ENCODE measurements at regions not wholly inside any gene's neighbourhood (a gene's known extent, or its start where the extent isn't known, plus 50 kb on each side); places are given as distances from the start of the nearest gene placed in this dataset.
"Not testable (repeated sequence)": the region's sequence is repeated elsewhere in the genome, so short reads cannot be mapped to it uniquely, and the experiment has no call there.

DNA sequence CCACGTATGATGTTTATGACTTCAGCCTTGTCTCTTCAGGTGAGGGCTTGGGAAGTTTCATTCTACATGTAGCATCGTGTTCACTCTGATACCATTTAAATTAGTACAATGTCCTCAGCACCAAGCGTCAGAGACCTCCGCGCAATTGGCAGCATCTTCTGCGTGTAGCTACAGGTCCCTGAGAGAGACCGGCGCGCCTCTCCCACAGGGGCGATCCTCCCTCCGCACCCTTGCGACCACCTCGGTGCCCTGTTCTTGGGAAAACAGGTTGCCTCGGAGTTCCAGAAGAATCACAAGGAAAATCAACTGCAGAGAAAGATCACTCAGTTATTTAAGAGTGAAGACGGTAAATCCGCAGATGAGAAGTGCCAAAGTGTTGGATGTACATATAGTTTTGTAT is 206.2 kb downstream of the GATA3 start:
- DNase-seq (ENCODE audit: missing footprints) (no peak), ATAC-seq (no peak)
- intact Hi-C loops (cut with DNase I), result no loop called here

DNA sequence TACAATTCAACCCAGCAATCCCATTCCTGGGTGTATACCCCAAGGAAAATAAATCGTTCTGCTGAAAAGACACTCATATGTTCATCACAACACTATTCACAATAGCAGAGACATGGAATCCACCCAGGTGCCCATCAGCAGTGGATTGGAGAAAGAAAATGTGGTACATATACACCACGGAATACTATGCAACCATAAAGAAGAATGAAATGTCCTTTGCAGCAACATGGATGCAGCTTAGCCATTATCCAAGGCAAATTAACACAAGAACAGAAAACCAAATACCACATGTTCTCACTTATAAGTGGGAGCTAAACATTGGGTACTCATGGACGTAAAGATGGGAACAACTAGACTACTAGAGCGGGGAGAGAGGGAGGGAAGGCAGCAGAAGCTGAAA is 207.8 kb downstream of the GATA3 start:
- no peak for ATAC-seq
- intact Hi-C loops (cut with DNase I), result no loop called here
- DNase-seq (ENCODE audit: missing footprints), result no peak

DNA sequence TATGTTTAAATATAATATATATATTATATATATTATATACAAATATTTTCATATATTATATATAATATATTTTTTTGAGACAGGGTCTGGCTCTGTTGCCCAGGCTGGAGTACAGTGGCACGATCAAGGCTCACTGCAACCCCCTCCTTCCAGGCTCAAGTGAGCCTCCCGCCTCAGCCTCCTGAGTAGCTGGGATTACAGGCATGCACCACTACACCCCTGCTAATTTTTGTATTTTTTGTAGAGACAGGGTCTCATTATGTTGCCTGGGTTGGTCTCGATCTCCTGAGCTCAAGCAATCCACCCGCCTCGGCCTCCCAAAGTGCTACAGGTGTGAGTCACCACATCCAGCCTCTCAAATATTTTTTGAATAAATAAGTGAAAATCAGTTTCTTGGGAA is 215.5 kb downstream of the GATA3 start:
- DNase-seq (ENCODE audit: missing footprints), result no peak
- ATAC-seq, result no peak
- intact Hi-C loops (cut with DNase I), result loop anchor here (10.0 kb wide), 2 partner anchors 105 to 215 kb away; partner anchors contain the start of gene GATA3

DNA sequence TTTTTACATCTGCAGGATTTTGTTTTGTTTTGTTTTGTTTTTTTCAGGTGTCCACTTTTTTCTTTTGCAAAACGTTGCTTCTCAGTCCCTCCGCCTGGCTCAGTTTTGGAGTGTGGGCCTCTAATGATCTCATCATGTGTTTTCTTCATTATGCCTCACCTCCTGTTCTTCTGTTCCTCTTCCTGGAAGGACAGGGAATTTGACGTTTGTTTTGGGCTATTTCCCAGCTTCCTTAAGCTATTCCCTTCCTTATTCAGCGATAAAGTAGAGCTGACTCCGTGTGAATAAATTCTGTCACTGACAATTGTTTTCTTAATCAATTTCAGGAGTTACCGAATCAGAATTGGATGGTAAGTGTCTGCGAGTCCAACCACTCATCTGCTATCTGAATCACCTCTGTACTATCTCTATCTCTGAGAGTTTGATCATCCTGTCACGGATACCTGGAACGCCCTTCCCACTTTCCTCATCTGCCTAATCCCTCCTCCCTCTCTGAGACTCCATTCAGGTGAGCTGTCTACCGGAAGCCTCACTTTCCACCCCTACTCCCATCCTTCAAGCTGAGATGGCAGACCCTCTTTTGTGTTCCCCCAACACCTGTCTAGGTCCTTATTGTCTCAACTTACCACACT is 218.4 kb downstream of the GATA3 start:
- DNase-seq (ENCODE audit: missing footprints) (no peak), ATAC-seq (no peak)
- intact Hi-C loops (cut with DNase I), result loop anchor here (10.0 kb wide), 2 partner anchors 102 to 218 kb away; partner anchors contain the start of gene GATA3

DNA sequence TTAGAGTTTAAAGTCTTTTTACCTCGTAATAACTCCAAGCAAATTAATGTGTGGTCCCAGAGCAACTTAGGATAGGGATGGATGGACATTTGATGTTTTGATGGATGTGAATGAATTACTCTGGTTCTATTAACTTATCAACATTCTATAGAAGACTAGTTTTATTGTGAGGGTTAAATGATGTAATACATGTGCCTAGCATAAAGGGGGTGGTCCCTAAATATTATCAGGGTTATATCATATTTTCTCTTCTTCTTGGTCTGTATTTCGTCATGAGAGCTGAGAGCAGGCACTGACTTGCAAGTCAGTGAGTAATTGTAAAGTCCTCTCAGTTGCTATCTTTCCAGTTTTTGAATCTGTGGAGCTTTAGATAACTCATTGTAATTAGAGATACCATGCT is 219.3 kb downstream of the GATA3 start:
- ATAC-seq, result no peak
- no peak for DNase-seq (ENCODE audit: missing footprints)
- intact Hi-C loops (cut with DNase I), result loop anchor here (10.0 kb wide), 2 partner anchors 101 to 219 kb away; partner anchors contain the start of gene GATA3

DNA sequence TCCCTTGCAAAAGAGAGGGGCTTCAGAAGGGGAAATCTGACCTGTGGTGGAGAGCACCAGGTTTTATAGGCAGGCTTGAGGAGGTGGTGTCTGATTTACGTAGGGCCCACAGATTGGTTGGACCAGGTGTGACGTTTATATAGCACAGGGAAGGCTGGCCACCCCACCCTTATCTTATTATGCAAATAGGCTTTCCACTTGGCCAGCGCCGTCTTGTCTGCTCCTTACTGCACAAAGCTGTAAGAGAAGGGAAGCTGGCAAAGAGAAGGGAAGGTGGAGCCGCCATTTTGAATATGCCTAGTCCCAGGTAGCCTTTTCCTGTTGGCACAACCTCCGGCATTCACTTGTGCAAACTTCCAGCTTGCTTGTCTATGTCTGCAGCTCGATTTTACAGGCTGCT is 221.4 kb downstream of the GATA3 start:
- intact Hi-C loops (cut with DNase I), result loop anchor here (10.0 kb wide), 2 partner anchors 99 to 221 kb away; partner anchors contain the start of gene GATA3
- ATAC-seq (no peak), DNase-seq (ENCODE audit: missing footprints) (no peak)

DNA sequence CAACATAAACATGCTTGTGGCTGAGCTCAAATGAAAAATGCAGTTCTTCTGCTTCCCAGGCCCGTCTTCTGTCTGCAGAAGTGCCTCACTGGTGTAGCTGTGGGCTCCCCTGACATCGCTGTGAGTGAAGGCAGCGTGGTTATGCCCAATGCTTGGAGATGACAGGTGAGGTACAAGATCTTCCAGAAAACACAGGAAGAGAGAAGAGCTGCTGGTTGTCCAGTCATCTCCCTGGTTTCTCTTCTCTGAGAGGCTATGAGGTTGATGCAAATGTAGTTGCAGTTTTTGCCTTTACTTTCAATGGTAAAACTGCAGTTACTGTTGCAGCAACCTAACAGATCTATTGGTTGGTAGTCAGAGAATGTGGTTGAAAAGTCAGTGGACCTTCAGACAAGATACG is 223.6 kb downstream of the GATA3 start:
- intact Hi-C loops (cut with DNase I), result loop anchor here (10.0 kb wide), 2 partner anchors 97 to 223 kb away; partner anchors contain the start of gene GATA3
- ATAC-seq (no peak), DNase-seq (ENCODE audit: missing footprints) (no peak)

DNA sequence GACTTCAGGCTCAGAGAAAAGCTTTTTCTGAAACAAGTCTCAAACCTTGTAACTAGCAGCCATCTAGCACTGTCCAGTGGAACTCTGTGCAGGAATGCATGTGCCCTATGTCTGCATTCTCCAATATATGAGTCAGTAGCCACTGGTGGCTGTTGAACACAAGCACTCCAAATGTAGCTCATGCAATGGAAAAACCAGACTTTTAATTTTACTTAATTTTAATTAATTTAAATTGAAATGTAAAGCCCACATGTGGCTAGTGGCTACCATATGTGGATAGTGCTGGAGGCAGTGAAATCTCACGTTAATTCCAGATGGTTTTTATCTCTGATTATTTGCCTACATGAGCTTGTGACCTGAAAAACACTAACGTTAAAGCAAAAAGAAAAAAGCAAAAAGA is 225.1 kb downstream of the GATA3 start:
- intact Hi-C loops (cut with DNase I), result loop anchor here (10.0 kb wide), 2 partner anchors 95 to 225 kb away; partner anchors contain the start of gene GATA3
- ATAC-seq, result no peak

DNA sequence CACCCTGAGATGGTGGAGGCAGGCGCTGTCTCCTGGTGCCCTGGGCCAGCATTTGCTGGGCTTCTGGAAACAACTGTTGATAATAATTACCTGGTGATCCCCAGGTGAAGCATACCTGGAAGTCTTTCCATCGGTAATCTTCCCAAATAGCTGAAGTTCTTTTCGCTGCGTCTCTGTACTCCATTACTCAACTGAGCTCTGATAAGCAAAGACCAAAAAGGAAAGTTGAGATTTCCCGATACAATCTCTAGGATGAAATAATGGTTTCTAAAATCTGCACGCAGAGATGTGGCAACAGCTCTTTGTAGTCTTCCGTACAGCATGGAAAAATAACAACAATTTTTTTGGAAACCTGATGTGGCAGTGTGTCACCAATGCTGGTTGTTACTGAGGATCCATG is 226.5 kb downstream of the GATA3 start:
- intact Hi-C loops (cut with DNase I), result no loop called here
- DNase-seq (ENCODE audit: missing footprints), result no peak
- no peak for ATAC-seq

More for the DNA sequence above, 225.1 kb downstream of the GATA3 start:
- DNase-seq (ENCODE audit: missing footprints), result no peak

DNA sequence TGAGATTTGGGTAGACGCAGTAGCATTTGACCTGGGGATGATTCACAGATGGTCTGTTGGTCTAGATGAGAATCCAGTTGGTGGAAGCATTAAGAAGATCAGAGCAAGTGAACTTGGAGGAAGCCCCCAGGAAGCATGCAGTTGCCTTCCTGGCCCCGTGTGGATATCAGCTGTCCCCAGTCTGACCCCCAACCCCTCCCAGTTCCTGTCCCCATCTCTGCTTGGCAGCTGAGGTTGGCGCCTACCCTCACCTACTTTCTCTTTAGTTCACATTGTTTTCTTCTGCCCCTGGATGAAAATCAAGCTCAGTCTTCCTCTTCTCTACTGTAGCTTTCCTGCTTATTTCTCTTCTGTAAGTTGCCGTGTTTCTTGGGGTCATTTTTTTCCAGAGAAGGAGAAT is 227.9 kb downstream of the GATA3 start:
- DNase-seq (ENCODE audit: missing footprints) (no peak), ATAC-seq (no peak)
- intact Hi-C loops (cut with DNase I), result no loop called here

DNA sequence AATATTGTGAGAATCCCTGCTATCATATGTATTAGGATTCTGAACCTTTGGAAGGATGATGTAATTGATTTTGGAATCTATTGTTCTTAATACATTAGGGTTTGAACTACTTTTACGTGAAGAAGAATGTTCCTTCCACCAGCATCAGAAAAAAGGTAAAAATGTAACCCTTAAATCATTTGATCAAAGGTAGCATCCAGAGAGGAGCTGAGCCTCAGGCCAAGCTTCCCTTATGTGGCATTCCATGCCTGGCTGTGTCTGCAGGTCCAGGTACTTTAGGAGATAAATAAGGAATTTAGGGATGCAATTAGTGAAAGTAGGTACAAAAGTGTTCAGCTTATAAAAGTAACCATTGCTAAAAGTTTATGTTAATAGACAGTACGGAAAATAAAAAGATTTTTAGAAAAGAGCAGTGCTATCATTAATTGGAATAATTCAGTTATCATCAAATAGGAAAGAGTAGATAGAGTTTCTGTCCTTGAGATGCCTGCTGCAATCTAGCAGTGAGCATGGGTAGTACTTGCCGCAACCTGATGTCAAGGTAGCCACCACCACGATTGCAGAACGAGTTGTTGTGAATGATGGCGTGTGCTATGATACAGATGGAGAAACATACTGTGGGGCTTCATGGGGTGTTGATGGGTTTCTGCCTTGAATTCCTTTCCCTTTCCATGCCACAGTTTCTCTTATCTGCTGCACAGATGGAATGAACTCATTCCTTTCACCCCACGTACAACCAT is 228.8 kb downstream of the GATA3 start:
- intact Hi-C loops (cut with DNase I), result no loop called here
- DNase-seq (ENCODE audit: missing footprints) (no peak), ATAC-seq (no peak)

DNA sequence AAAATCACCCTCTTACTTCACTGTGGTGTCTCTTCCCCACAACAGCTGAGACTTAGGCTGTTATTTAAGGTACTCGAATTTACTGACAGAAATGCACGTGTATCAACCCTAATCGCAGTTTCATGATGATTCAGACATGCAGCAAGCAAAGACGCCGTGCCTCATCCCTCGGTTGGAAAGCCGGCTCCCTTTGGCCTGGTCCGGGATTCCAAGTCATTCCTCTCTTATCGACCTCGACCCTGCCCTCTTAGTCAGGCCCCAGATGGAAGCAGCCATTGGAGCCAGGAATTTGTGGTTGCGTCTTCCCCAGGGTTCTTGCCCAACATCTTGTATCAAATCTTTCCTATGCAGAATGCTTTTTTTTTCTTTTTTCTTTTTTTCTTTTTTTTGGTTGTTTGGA is 229.5 kb downstream of the GATA3 start:
- DNase-seq (ENCODE audit: missing footprints) (no peak), ATAC-seq (peak; percentile 59)
- intact Hi-C loops (cut with DNase I), result no loop called here

DNA sequence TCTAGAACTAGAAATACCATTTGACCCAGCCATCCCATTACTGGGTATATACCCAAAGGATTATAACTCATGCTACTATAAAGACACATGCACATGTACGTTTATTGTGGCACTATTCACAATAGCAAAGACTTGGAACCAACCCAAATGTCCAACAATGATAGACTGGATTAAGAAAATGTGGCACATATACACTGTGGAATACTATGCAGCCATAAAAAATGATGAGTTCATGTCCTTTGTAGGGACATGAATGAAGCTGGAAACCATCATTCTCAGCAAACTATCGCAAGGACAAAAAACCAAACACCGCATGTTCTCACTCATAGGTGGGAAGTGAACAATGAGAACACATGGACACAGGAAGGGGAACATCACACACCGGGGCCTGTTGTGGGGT is 231.5 kb downstream of the GATA3 start:
- not testable (repeated sequence) for DNase-seq (ENCODE audit: missing footprints)

DNA sequence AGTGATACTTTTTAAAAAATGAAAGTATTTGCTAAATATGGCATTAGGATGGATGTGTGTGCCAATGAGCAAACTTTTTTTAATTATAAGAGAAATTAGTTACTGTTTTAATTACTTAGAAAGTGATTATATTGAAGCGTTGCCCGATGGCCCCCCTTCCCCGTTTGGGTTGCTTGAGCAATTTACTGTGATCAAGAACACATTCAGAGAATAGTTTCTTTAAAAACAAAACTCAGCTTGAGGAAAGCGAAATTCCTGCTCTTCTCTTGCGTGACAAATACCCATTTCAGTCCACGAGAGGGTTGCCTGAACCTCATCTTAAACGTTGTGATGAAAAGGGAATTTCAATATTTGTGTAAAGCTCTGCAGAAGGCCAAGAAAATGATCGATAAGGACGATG is 234.1 kb downstream of the GATA3 start:
- intact Hi-C loops (cut with DNase I), result no loop called here
- DNase-seq (ENCODE audit: missing footprints) (no peak), ATAC-seq (no peak)

More for the DNA sequence above, 231.5 kb downstream of the GATA3 start:
- intact Hi-C loops (cut with DNase I); ATAC-seq: not testable (repeated sequence)

DNA sequence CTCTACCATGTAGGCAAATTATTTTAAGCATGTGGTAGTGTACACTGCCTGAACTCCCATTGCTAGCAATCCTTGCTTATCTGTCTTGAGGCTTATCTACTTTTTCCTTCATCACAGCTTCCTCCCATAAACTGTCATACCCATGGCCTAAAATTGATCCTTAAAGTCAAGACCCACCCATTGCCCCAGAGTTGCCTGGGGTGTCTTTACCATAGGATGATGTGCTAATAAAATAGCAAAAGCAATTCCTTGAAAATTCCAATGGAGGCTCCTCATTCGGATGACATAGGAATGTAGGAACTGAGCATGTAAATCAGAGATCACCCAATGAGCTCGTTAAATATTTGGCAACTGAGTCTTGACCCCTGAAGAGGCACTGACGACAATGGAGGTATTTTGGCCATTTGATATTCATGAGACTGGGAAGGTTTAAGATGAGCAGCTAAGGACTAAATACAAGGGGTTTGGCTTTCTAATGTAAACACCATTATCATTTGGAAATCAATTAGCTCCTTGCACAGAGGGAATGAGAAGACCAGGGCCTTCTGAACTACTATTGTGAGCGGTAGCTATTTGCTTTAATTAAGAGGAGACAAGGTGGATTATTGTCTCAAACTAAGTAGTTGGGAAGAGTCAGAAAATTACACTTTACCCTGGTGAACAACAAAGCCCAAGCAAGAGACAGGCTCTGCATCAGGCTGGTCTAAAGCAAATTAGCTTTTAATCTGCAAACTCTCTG is 234.9 kb downstream of the GATA3 start:
- DNase-seq (ENCODE audit: missing footprints), result no peak
- ATAC-seq, result no peak
- intact Hi-C loops (cut with DNase I), result no loop called here

DNA sequence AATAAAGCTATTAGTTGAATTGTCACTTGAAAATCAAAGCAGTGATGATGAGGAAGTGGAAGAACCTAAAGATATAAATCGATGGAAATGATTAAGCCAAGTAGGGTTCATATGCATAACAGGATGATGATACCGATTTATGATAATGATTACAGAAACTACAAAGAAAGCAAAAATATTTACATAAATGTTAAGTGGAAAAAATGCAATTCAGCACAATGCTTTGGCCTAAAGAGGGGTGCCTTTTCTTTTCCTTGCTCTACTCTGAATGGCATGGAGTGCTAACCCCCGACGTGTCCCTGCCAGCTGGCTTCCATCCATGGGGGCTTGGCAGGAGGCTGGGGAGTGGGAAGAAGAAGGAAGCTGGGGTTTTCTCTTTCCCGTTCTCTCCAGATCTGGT is 240.3 kb downstream of the GATA3 start:
- intact Hi-C loops (cut with DNase I), result no loop called here
- DNase-seq (ENCODE audit: missing footprints) (no peak), ATAC-seq (no peak)

DNA sequence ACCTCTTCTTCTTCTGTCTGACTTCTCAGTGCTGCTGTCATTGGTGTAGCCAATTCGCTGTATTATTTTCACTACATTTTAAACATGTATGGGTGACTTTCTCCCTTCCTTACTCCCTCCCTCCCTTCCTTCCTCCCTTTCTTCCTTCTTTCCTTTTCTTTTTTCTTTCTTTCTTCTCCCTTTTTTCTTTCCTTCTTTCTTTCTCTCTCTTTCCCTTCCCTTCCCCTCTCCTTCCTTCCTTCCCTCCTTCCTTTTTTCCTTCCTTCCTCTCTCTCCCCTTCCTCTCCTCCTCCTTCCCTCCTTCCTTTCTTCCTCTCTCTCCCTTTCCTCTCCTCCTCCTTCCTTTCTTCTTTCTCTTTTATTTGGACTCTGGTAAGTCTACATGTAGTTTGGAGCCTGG is 240.8 kb downstream of the GATA3 start:
- intact Hi-C loops (cut with DNase I), result no loop called here
- ATAC-seq (no peak), DNase-seq (ENCODE audit: missing footprints) (no peak)

DNA sequence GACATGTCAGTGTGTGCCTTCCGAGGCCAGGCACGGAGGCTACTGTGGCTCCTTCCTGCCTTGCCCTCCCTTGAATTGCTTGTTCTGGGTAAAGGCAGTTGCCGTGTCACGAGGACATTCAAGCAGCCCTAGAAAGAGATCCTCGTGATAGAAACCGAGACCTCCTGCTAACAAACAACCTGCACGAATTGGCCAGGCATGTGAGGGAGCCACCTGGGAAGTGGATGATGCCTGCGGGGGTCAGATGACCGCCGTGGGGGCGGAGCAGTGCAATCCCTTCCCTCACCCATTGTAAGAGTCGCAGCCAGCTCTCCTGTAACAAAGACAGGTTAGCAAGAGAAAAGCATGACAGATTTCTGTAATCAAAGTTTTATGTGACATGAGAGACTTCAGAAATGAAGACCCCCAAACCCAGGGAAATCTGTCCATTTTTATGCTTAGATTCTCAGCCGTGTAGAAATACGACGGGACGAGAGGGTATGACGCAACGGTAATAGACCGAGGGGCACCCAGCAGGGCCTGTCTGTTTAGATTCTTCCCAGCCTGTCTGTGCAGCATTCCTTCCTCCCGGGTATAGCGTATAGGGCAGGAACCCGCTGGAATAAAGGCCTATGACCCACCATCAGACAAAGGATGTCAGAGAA is 241.7 kb downstream of the GATA3 start:
- ATAC-seq (no peak), DNase-seq (ENCODE audit: missing footprints) (no peak)
- intact Hi-C loops (cut with DNase I), result no loop called here

DNA sequence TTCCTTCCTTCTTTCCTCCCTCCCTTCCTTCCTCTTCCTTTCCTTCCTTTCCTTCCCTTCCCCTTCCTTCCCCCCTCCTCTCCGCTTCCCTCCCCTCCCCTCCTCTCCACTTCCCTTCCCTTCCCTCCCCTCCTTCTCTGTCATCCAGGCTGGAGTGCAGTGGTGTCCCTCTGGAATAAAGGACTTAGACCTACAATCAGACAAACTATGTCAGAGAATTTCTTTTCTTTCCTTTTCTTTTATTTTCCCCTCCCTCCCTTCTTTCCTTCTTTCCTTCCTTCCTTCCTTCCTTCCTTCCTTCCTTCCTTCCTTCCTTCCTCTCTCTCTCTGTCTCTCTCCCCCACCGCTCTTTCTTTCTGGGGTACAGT is 242.2 kb downstream of the GATA3 start:
- ATAC-seq, result no peak
- no peak for DNase-seq (ENCODE audit: missing footprints)
- intact Hi-C loops (cut with DNase I), result no loop called here

Data from Right ventricle myocardium inferior (tissue), 1 donor.